ENCODE measurements at regions not wholly inside any gene's neighbourhood (a gene's known extent, or its start where the extent isn't known, plus 50 kb on each side); places are given as distances from the start of the nearest gene placed in this dataset.

- ATAC-seq: no peak
These were observed 357.6 kb downstream of the RPS29 start for GRCh38 chr14:49228552-49228951.

GRCh38 chr14:49221316-49221715, 364.9 kb downstream of the RPS29 start:
- ATAC-seq: no peak
- in situ Hi-C loops (cut with MboI; ENCODE audit: low sequenced_read_pairs in 4 of 4) (no loop called here), intact Hi-C loops (cut with DNase I; ENCODE audit: low total_unique reads) (no loop called here)
- no peak for DNase-seq
- no peaks in the 10 kb centered on the region for H3K4me1 ChIP-seq
- no peaks in the 10 kb centered on the region for H3K36me3 ChIP-seq
- H3K27me3 ChIP-seq: no peaks in the 10 kb centered on the region
- no peaks in the 10 kb centered on the region for H3K9me3 ChIP-seq
- no peak overlapping the region for H3K4me3 ChIP-seq
- no peak overlapping the region for H3K27ac ChIP-seq
- TF ChIP-seq POLR2A (IDR thresholded peaks at IDR 0.05): no peak
- TF ChIP-seq CTCF (IDR thresholded peaks at IDR 0.05 in 4 of 5, conservative IDR thresholded peaks at IDR 0.05 in 1 of 5): no peak

More at GRCh38 chr14:49228552-49228951, 357.6 kb downstream of the RPS29 start:
- Histone ChIP-seq H3K27ac (no peak overlapping the region), H3K9me3 (no peaks in the 10 kb centered on the region), H3K4me3 (no peak overlapping the region), H3K36me3 (no peaks in the 10 kb centered on the region), H3K27me3 (no peaks in the 10 kb centered on the region), H3K4me1 (no peaks in the 10 kb centered on the region)
- in situ Hi-C loops (cut with MboI; ENCODE audit: low sequenced_read_pairs in 4 of 4) (no loop called here), intact Hi-C loops (cut with DNase I; ENCODE audit: low total_unique reads) (no loop called here)
- TF ChIP-seq POLR2A (IDR thresholded peaks at IDR 0.05) (no peak), CTCF (IDR thresholded peaks at IDR 0.05 in 4 of 5, conservative IDR thresholded peaks at IDR 0.05 in 1 of 5) (no peak)
- no peak for DNase-seq

GRCh38 chr14:49220492-49220891, 365.7 kb downstream of the RPS29 start:
- Histone ChIP-seq H3K4me1 (no peaks in the 10 kb centered on the region), H3K27me3 (no peaks in the 10 kb centered on the region), H3K4me3 (no peak overlapping the region), H3K36me3 (no peaks in the 10 kb centered on the region), H3K27ac (no peak overlapping the region), H3K9me3 (no peaks in the 10 kb centered on the region)
- DNase-seq (no peak), ATAC-seq (no peak)
- in situ Hi-C loops (cut with MboI; ENCODE audit: low sequenced_read_pairs in 4 of 4) (no loop called here), intact Hi-C loops (cut with DNase I; ENCODE audit: low total_unique reads) (no loop called here)
- TF ChIP-seq POLR2A (IDR thresholded peaks at IDR 0.05): no peak
- no peak for TF ChIP-seq CTCF (IDR thresholded peaks at IDR 0.05 in 4 of 5, conservative IDR thresholded peaks at IDR 0.05 in 1 of 5)

GRCh38 chr14:49218436-49219092, 367.6 kb downstream of the RPS29 start:
- H3K4me3 ChIP-seq: no peak overlapping the region
- TF ChIP-seq CTCF (IDR thresholded peaks at IDR 0.05 in 4 of 5, conservative IDR thresholded peaks at IDR 0.05 in 1 of 5) (no peak), POLR2A (IDR thresholded peaks at IDR 0.05) (no peak)
- H3K9me3 ChIP-seq: no peaks in the 10 kb centered on the region
- H3K36me3 ChIP-seq: no peaks in the 10 kb centered on the region
- intact Hi-C loops (cut with DNase I; ENCODE audit: low total_unique reads) (no loop called here), in situ Hi-C loops (cut with MboI; ENCODE audit: low sequenced_read_pairs in 4 of 4) (no loop called here)
- no peaks in the 10 kb centered on the region for H3K27me3 ChIP-seq
- no peak overlapping the region for H3K27ac ChIP-seq
- no peaks in the 10 kb centered on the region for H3K4me1 ChIP-seq
- peak; percentile 51 to 63 for ATAC-seq
- DNase-seq: no peak

- no peak overlapping the region for H3K27ac ChIP-seq
- in situ Hi-C loops (cut with MboI; ENCODE audit: low sequenced_read_pairs in 4 of 4): no loop called here
- no peak for DNase-seq
These were observed 373.5 kb downstream of the RPS29 start for GRCh38 chr14:49212721-49213120.

More at GRCh38 chr14:49212721-49213120, 373.5 kb downstream of the RPS29 start:
- Histone ChIP-seq H3K36me3 (no peaks in the 10 kb centered on the region), H3K4me1 (no peaks in the 10 kb centered on the region), H3K4me3 (no peak overlapping the region), H3K9me3 (no peaks in the 10 kb centered on the region), H3K27me3 (no peaks in the 10 kb centered on the region)
- no peak for TF ChIP-seq POLR2A (IDR thresholded peaks at IDR 0.05)
- no peak for TF ChIP-seq CTCF (IDR thresholded peaks at IDR 0.05 in 4 of 5, conservative IDR thresholded peaks at IDR 0.05 in 1 of 5)
- ATAC-seq: no peak
- intact Hi-C loops (cut with DNase I; ENCODE audit: low total_unique reads): no loop called here

Measured in gastrocnemius medialis (tissue), 4 donors.